ENCODE measurements at regions not wholly inside any gene's neighbourhood (a gene's known extent, or its start where the extent isn't known, plus 50 kb on each side); places are given as distances from the start of the nearest gene placed in this dataset.

- Histone ChIP-seq H2AFZ (ENCODE audit: low read length) (no peak overlapping the region), H3K4me3 (replicated peaks in 1 of 4; ENCODE audit: control extremely low read depth in 1 of 4, insufficient read depth in 1 of 4, low read depth in 3 of 4, low read length in 4 of 4) (no peak overlapping the region), H4K20me1 (ENCODE audit: control insufficient read depth, extremely low read depth, insufficient read depth, low read length) (no peaks in the 10 kb centered on the region), H3K27me3 (ENCODE audit: control insufficient read depth, insufficient read depth, low read length) (no peaks in the 10 kb centered on the region), H3K79me2 (ENCODE audit: control insufficient read depth, insufficient read depth, low read length) (no peaks in the 10 kb centered on the region), H3K27ac (ENCODE audit: insufficient read depth, low read length) (no peak overlapping the region), H3K36me3 (ENCODE audit: control insufficient read depth, insufficient read depth, low read length) (no peaks in the 10 kb centered on the region), H3K4me1 (ENCODE audit: control insufficient read depth, extremely low read depth, insufficient read depth, low read length) (no peaks in the 10 kb centered on the region), H3K4me2 (ENCODE audit: extremely low read depth, insufficient read depth, low read length) (no peak overlapping the region), H3K9me3 (ENCODE audit: control insufficient read depth, insufficient read depth, low read depth, low read length) (no peaks in the 10 kb centered on the region), H3K9ac (ENCODE audit: insufficient read depth, low read length) (no peak overlapping the region)
- peak in 1 of 2 donors; percentile 9 for DNase-seq (ENCODE audit: low read depth in 2 of 2)
- TF ChIP-seq EZH2 (IDR thresholded peaks at IDR 0.05; ENCODE audit: low read length, missing control alignments): no peak
- no peak for TF ChIP-seq CTCF (conservative IDR thresholded peaks at IDR 0.05 in 1 of 2, IDR thresholded peaks at IDR 0.05 in 1 of 2; ENCODE audit: low read depth in 1 of 2, low read length in 2 of 2)
Measured at GRCh38 chrX:69032601-69033000, 132.7 kb downstream of the PJA1 start.

GRCh38 chrX:69031971-69032391, 133.3 kb downstream of the PJA1 start:
- no peaks in the 10 kb centered on the region for H3K36me3 ChIP-seq (ENCODE audit: control insufficient read depth, insufficient read depth, low read length)
- H3K27ac ChIP-seq (ENCODE audit: insufficient read depth, low read length): no peak overlapping the region
- H3K4me2 ChIP-seq (ENCODE audit: extremely low read depth, insufficient read depth, low read length): no peak overlapping the region
- H3K79me2 ChIP-seq (ENCODE audit: control insufficient read depth, insufficient read depth, low read length): no peaks in the 10 kb centered on the region
- TF ChIP-seq EZH2 (IDR thresholded peaks at IDR 0.05; ENCODE audit: low read length, missing control alignments) (no peak), CTCF (conservative IDR thresholded peaks at IDR 0.05 in 1 of 2, IDR thresholded peaks at IDR 0.05 in 1 of 2; ENCODE audit: low read depth in 1 of 2, low read length in 2 of 2) (no peak)
- H3K4me1 ChIP-seq (ENCODE audit: control insufficient read depth, extremely low read depth, insufficient read depth, low read length): no peaks in the 10 kb centered on the region
- no peak overlapping the region for H3K9ac ChIP-seq (ENCODE audit: insufficient read depth, low read length)
- H3K4me3 ChIP-seq (replicated peaks in 1 of 4; ENCODE audit: control extremely low read depth in 1 of 4, insufficient read depth in 1 of 4, low read depth in 3 of 4, low read length in 4 of 4): no peak overlapping the region
- no peaks in the 10 kb centered on the region for H4K20me1 ChIP-seq (ENCODE audit: control insufficient read depth, extremely low read depth, insufficient read depth, low read length)
- peak in 1 of 2 donors; percentile 24 for DNase-seq (ENCODE audit: low read depth in 2 of 2)
- H3K9me3 ChIP-seq (ENCODE audit: control insufficient read depth, insufficient read depth, low read depth, low read length): no peaks in the 10 kb centered on the region
- H3K27me3 ChIP-seq (ENCODE audit: control insufficient read depth, insufficient read depth, low read length): no peaks in the 10 kb centered on the region
- no peak overlapping the region for H2AFZ ChIP-seq (ENCODE audit: low read length)

DNA sequence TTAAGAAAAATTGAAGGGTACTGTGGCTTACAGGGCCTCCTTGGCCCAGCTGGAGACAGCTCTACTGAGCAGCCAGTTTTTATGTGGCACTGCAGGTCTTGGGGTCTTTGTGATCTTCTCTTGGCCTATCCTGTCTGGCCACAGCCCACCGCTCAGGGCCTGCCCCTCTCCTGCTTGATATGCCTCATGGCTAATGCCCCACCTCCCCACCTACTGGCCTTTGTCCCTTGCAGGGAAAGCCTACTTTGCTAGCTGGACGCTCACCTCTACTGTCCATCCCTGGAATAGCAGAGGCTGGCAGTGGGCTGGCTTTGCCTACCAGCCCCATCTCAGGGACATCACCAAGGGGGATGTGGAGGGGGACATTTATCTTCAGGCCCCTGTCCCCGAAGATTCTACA, 134.1 kb downstream of the PJA1 start:
- Histone ChIP-seq H3K79me2 (ENCODE audit: control insufficient read depth, insufficient read depth, low read length) (no peaks in the 10 kb centered on the region), H3K36me3 (ENCODE audit: control insufficient read depth, insufficient read depth, low read length) (no peaks in the 10 kb centered on the region), H4K20me1 (ENCODE audit: control insufficient read depth, extremely low read depth, insufficient read depth, low read length) (no peaks in the 10 kb centered on the region), H3K9me3 (ENCODE audit: control insufficient read depth, insufficient read depth, low read depth, low read length) (no peaks in the 10 kb centered on the region), H2AFZ (ENCODE audit: low read length) (no peak overlapping the region), H3K4me2 (ENCODE audit: extremely low read depth, insufficient read depth, low read length) (no peak overlapping the region), H3K4me3 (replicated peaks in 1 of 4; ENCODE audit: control extremely low read depth in 1 of 4, insufficient read depth in 1 of 4, low read depth in 3 of 4, low read length in 4 of 4) (no peak overlapping the region), H3K4me1 (ENCODE audit: control insufficient read depth, extremely low read depth, insufficient read depth, low read length) (no peaks in the 10 kb centered on the region), H3K9ac (ENCODE audit: insufficient read depth, low read length) (no peak overlapping the region), H3K27me3 (ENCODE audit: control insufficient read depth, insufficient read depth, low read length) (no peaks in the 10 kb centered on the region), H3K27ac (ENCODE audit: insufficient read depth, low read length) (no peak overlapping the region)
- no peak for DNase-seq (ENCODE audit: low read depth in 2 of 2)
- TF ChIP-seq EZH2 (IDR thresholded peaks at IDR 0.05; ENCODE audit: low read length, missing control alignments) (no peak), CTCF (conservative IDR thresholded peaks at IDR 0.05 in 1 of 2, IDR thresholded peaks at IDR 0.05 in 1 of 2; ENCODE audit: low read depth in 1 of 2, low read length in 2 of 2) (peak in 1 of 2 donors; percentile 39)
